Trophoblast cell (in vitro differentiated cells and primary cell): ENCODE measurements at regions not wholly inside any gene's neighbourhood (a gene's known extent, or its start where the extent isn't known, plus 50 kb on each side); places are given as distances from the start of the nearest gene placed in this dataset.

Experiments
- DNase-seq, 2 donors: peaks; one replicate each; pipeline ENCODE4 v3.0.0-alpha.2; 2016
- H2AFZ ChIP-seq: 2 replicates; pipeline ENCODE4 v1.6.1; 2013; ENCODE audit warnings: low read length, moderate library complexity, mild to moderate bottlenecking; ENCODE audit not compliant: insufficient read depth, poor library complexity
- H2AK5ac ChIP-seq: 2 replicates; pipeline ENCODE4 v1.6.1; 2013; ENCODE audit warnings: mild to moderate bottlenecking, low read length
- H2BK120ac ChIP-seq: 2 replicates; pipeline ENCODE4 v1.6.1; 2013; ENCODE audit warnings: low read length, mild to moderate bottlenecking, moderate library complexity; ENCODE audit not compliant: insufficient read depth, poor library complexity
- H2BK12ac ChIP-seq: 2 replicates; pipeline ENCODE4 v1.6.1; 2013; ENCODE audit warnings: mild to moderate bottlenecking, low read length, moderate library complexity
- H2BK5ac ChIP-seq: 2 replicates; pipeline ENCODE4 v1.6.1; 2013; ENCODE audit warnings: low read length, low read depth, moderate library complexity, mild to moderate bottlenecking; ENCODE audit not compliant: poor library complexity
- H3K14ac ChIP-seq: 2 replicates; pipeline ENCODE4 v1.6.1; 2013; ENCODE audit warnings: mild to moderate bottlenecking, low read length
- H3K18ac ChIP-seq: 2 replicates; pipeline ENCODE4 v1.6.1; 2013; ENCODE audit warnings: mild to moderate bottlenecking, low read length
- H3K23ac ChIP-seq: 2 replicates; pipeline ENCODE4 v1.6.1; 2013; ENCODE audit warnings: low read length
- H3K27ac ChIP-seq: 2 replicates; pipeline ENCODE4 v1.5.1; 2013; ENCODE audit warnings: low read depth, mild to moderate bottlenecking, inconsistent platforms, low read length, moderate library complexity
- H3K27me3 ChIP-seq: 2 replicates; pipeline ENCODE4 v1.6.1; 2013; ENCODE audit warnings: inconsistent platforms, mild to moderate bottlenecking, low read length, moderate library complexity; ENCODE audit not compliant: insufficient read depth
- H3K36me3 ChIP-seq, 2 experiments: 1 replicate in 1 of 2; 2 replicates in 1 of 2; pipeline ENCODE4 v1.6.1; 2013; ENCODE audit warnings: low read length in 2 of 2, mild to moderate bottlenecking in 2 of 2, moderate library complexity in 1 of 2; ENCODE audit not compliant: insufficient read depth in 2 of 2, control insufficient read depth in 1 of 2
- H3K4ac ChIP-seq: 2 replicates; pipeline ENCODE4 v1.6.1; 2013; ENCODE audit warnings: low read depth, mild to moderate bottlenecking, low read length, moderate library complexity
- H3K4me1 ChIP-seq, 2 experiments: 1 replicate in 1 of 2; 2 replicates in 1 of 2; pipeline ENCODE4 v1.6.1; 2013; ENCODE audit warnings: low read length in 2 of 2, mild to moderate bottlenecking in 2 of 2, moderate library complexity in 1 of 2; ENCODE audit not compliant: insufficient read depth in 2 of 2, control insufficient read depth in 1 of 2
- H3K4me2 ChIP-seq: 2 replicates; pipeline ENCODE4 v1.6.1; 2013; ENCODE audit warnings: inconsistent platforms, mild to moderate bottlenecking, low read length, moderate library complexity
- H3K4me3 ChIP-seq: 2 replicates; pipeline ENCODE4 v1.5.1; 2013; ENCODE audit warnings: mild to moderate bottlenecking, low read depth, low read length, inconsistent platforms
- H3K79me1 ChIP-seq: one replicate; pipeline ENCODE4 v1.6.1; 2013; ENCODE audit warnings: low read length
- H3K79me2 ChIP-seq: 2 replicates; pipeline ENCODE4 v1.6.1; 2013; ENCODE audit warnings: low read length, mild to moderate bottlenecking; ENCODE audit not compliant: control insufficient read depth, insufficient read depth, poor library complexity
- H3K9ac ChIP-seq: 2 replicates; pipeline ENCODE4 v1.6.1; 2013; ENCODE audit warnings: mild to moderate bottlenecking, low read length
- H3K9me3 ChIP-seq: 2 replicates; pipeline ENCODE4 v1.6.1; 2013; ENCODE audit warnings: low read depth, mild to moderate bottlenecking, control low read depth, inconsistent platforms, low read length; ENCODE audit not compliant: insufficient read depth
- H4K12ac ChIP-seq: 2 replicates; pipeline ENCODE4 v1.6.1; 2013; ENCODE audit warnings: low read depth, mild to moderate bottlenecking, low read length, moderate library complexity
- H4K8ac ChIP-seq: 2 replicates; pipeline ENCODE4 v1.6.1; 2013; ENCODE audit warnings: low read depth, mild to moderate bottlenecking, low read length, moderate library complexity
- H4K91ac ChIP-seq: one replicate; pipeline ENCODE4 v1.6.1; 2013; ENCODE audit warnings: low read depth, mild to moderate bottlenecking, low read length, moderate library complexity
- WGBS: extraction: QIAGEN DNeasy Blood & Tissue Kit; methylation state at CpG from one replicate; pipeline ENCODE4 v1.1.7; 2013; ENCODE audit warnings: missing lambda C conversion rate; ENCODE audit not compliant: insufficient read length, insufficient coverage; ENCODE audit errors: extremely low coverage; 5-methylcytosine and 5-hydroxymethylcytosine counted together

GRCh38 chr3:4138150-4138785 is 164.9 kb upstream of the SETMAR start:
- Histone ChIP-seq H3K27me3 (no peaks in the 10 kb centered on the region), H2AFZ (no peak overlapping the region), H3K4me3 (no peak overlapping the region), H3K9me3 (no peaks in the 10 kb centered on the region), H3K4me1 (peaks cover 0 to 2% of the 10 kb centered on the region in 2 experiments), H3K36me3 (no peaks in the 10 kb centered on the region), H2BK5ac (no peak overlapping the region), H3K27ac (no peak overlapping the region), H4K8ac (no peak overlapping the region), H3K4ac (no peak overlapping the region), H3K4me2 (no peak overlapping the region), H4K91ac (no peak overlapping the region), H3K79me1 (no peaks in the 10 kb centered on the region), H2BK120ac (no peak overlapping the region), H3K18ac (no peak overlapping the region), H3K14ac (no peak overlapping the region), H3K23ac (no peak overlapping the region), H3K9ac (no peak overlapping the region), H3K79me2 (no peaks in the 10 kb centered on the region), H4K12ac (no peak overlapping the region), H2BK12ac (no peak overlapping the region), H2AK5ac (no peak overlapping the region)
- no CpG with 5 or more reads among the region's 3 CpGs for WGBS
- DNase-seq = no peak

- Histone ChIP-seq H2AK5ac (no peak overlapping the region), H4K91ac (no peak overlapping the region), H2BK5ac (no peak overlapping the region), H2BK120ac (no peak overlapping the region), H3K4me3 (no peak overlapping the region), H3K18ac (no peak overlapping the region), H3K36me3 (no peaks in the 10 kb centered on the region), H3K4me1 (peaks cover 0 to 2% of the 10 kb centered on the region in 2 experiments), H3K27ac (no peak overlapping the region), H2AFZ (no peak overlapping the region), H3K23ac (no peak overlapping the region), H2BK12ac (no peak overlapping the region), H3K79me1 (no peaks in the 10 kb centered on the region), H3K27me3 (no peaks in the 10 kb centered on the region), H4K8ac (no peak overlapping the region), H3K9me3 (no peaks in the 10 kb centered on the region), H3K4me2 (no peak overlapping the region), H3K9ac (no peak overlapping the region), H3K4ac (no peak overlapping the region), H3K79me2 (no peaks in the 10 kb centered on the region), H4K12ac (no peak overlapping the region), H3K14ac (no peak overlapping the region)
- DNase-seq = no peak
- WGBS = no CpG with 5 or more reads among the region's 4 CpGs
Observed at GRCh38 chr3:4138786-4139431, 164.3 kb upstream of the SETMAR start.

GRCh38 chr3:4139462-4140140 is 163.6 kb upstream of the SETMAR start:
- Histone ChIP-seq H3K36me3 (no peaks in the 10 kb centered on the region), H3K27me3 (no peaks in the 10 kb centered on the region), H3K4me3 (no peak overlapping the region), H2BK120ac (no peak overlapping the region), H3K4me2 (no peak overlapping the region), H3K79me2 (no peaks in the 10 kb centered on the region), H3K27ac (no peak overlapping the region), H3K18ac (no peak overlapping the region), H4K8ac (no peak overlapping the region), H2BK5ac (no peak overlapping the region), H3K4me1 (peaks cover 0 to 2% of the 10 kb centered on the region in 2 experiments), H3K23ac (no peak overlapping the region), H3K79me1 (no peaks in the 10 kb centered on the region), H2AK5ac (no peak overlapping the region), H2AFZ (no peak overlapping the region), H2BK12ac (no peak overlapping the region), H3K9me3 (no peaks in the 10 kb centered on the region), H3K9ac (no peak overlapping the region), H3K14ac (no peak overlapping the region), H4K12ac (no peak overlapping the region), H4K91ac (no peak overlapping the region), H3K4ac (no peak overlapping the region)
- no peak for DNase-seq
- WGBS = no CpG with 5 or more reads among the region's 3 CpGs

GRCh38 chr3:4140921-4141320 is 162.2 kb upstream of the SETMAR start:
- H3K9me3 ChIP-seq = no peaks in the 10 kb centered on the region
- no peak overlapping the region for H3K9ac ChIP-seq
- no peak overlapping the region for H3K18ac ChIP-seq
- DNase-seq = no peak
- H3K4ac ChIP-seq = no peak overlapping the region
- no peak overlapping the region for H2BK120ac ChIP-seq
- no peaks in the 10 kb centered on the region for H3K27me3 ChIP-seq
- H3K27ac ChIP-seq = no peak overlapping the region
- no peak overlapping the region for H3K4me2 ChIP-seq
- H2AK5ac ChIP-seq = no peak overlapping the region
- no peaks in the 10 kb centered on the region for H3K79me2 ChIP-seq
- H2BK12ac ChIP-seq = no peak overlapping the region
- H3K14ac ChIP-seq = no peak overlapping the region
- H4K12ac ChIP-seq = no peak overlapping the region
- H3K4me3 ChIP-seq = no peak overlapping the region
- no CpG with 5 or more reads among the region's 1 CpG for WGBS
- no peaks in the 10 kb centered on the region for H3K36me3 ChIP-seq
- H3K4me1 ChIP-seq = peaks cover 0 to 2% of the 10 kb centered on the region in 2 experiments
- no peak overlapping the region for H4K8ac ChIP-seq
- no peak overlapping the region for H2AFZ ChIP-seq
- H4K91ac ChIP-seq = no peak overlapping the region
- no peaks in the 10 kb centered on the region for H3K79me1 ChIP-seq
- no peak overlapping the region for H2BK5ac ChIP-seq
- H3K23ac ChIP-seq = no peak overlapping the region
